ENCODE measurements at regions not wholly inside any gene's neighbourhood (a gene's known extent, or its start where the extent isn't known, plus 50 kb on each side); places are given as distances from the start of the nearest gene placed in this dataset.

DNA sequence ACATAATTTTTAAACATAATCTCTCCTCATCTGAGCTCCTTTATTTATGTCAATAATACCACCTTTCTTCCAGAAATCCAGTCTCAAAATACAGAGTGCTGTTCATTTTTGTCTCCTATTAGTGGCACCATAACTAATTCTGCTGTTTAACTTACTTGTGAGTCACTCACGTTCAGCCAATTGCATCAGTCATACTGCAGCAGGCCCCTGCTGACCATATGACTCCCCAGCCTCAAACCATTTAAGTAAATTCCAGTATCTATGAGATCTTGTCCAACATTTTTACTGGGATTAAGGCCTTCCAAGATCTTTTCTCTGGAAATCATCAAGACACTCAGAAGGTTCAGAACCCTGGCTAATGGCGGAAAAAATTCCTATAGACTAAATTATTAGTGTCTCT, 982.2 kb upstream of the MAP3K7 start:
- TF ChIP-seq, protein P1, sequence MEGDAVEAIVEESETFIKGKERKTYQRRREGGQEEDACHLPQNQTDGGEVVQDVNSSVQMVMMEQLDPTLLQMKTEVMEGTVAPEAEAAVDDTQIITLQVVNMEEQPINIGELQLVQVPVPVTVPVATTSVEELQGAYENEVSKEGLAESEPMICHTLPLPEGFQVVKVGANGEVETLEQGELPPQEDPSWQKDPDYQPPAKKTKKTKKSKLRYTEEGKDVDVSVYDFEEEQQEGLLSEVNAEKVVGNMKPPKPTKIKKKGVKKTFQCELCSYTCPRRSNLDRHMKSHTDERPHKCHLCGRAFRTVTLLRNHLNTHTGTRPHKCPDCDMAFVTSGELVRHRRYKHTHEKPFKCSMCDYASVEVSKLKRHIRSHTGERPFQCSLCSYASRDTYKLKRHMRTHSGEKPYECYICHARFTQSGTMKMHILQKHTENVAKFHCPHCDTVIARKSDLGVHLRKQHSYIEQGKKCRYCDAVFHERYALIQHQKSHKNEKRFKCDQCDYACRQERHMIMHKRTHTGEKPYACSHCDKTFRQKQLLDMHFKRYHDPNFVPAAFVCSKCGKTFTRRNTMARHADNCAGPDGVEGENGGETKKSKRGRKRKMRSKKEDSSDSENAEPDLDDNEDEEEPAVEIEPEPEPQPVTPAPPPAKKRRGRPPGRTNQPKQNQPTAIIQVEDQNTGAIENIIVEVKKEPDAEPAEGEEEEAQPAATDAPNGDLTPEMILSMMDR (IDR thresholded peaks at IDR 0.05) = no peak
- no peak for TF ChIP-seq POLR2A (IDR thresholded peaks at IDR 0.05)

Measured in body of pancreas (tissue), 4 donors.